ENCODE measurements at regions not wholly inside any gene's neighbourhood (a gene's known extent, or its start where the extent isn't known, plus 50 kb on each side); places are given as distances from the start of the nearest gene placed in this dataset.
A peak's percentile ranks its signal among the peaks of the same experiment; 100 is the strongest.

- no peak for TF ChIP-seq CTCF (IDR thresholded peaks at IDR 0.05; ENCODE audit: low read depth, low read length)
- no peaks in the 10 kb centered on the region for H3K9me3 ChIP-seq (ENCODE audit: severe bottlenecking)
- H3K27ac ChIP-seq, result no peak overlapping the region
- H3K36me3 ChIP-seq, result no peaks in the 10 kb centered on the region
- no peak for DNase-seq
- no peaks in the 10 kb centered on the region for H3K27me3 ChIP-seq (ENCODE audit: insufficient read depth, low read depth, severe bottlenecking)
- no peak overlapping the region for H3K4me3 ChIP-seq (ENCODE audit: low read depth, low read length)
Measured at GRCh38 chr12:98360401-98360800, 155.0 kb upstream of the TMPO start.

- H3K27me3 ChIP-seq (ENCODE audit: insufficient read depth, low read depth, severe bottlenecking), result no peaks in the 10 kb centered on the region
- TF ChIP-seq CTCF (IDR thresholded peaks at IDR 0.05; ENCODE audit: low read depth, low read length), result no peak
Measured at GRCh38 chr12:98369581-98369980, 145.8 kb upstream of the TMPO start.

GRCh38 chr12:98370976-98371375 lies 144.4 kb upstream of the TMPO start:
- Histone ChIP-seq H3K27ac (peak overlapping the region; percentile 42; the same call in 1 of the 2 replicates), H3K4me3 (ENCODE audit: low read depth, low read length) (no peak overlapping the region), H3K27me3 (ENCODE audit: insufficient read depth, low read depth, severe bottlenecking) (peaks cover 3% of the 10 kb centered on the region), H3K9me3 (ENCODE audit: severe bottlenecking) (no peaks in the 10 kb centered on the region), H3K36me3 (no peaks in the 10 kb centered on the region)
- DNase-seq, result no peak
- no peak for TF ChIP-seq CTCF (IDR thresholded peaks at IDR 0.05; ENCODE audit: low read depth, low read length)

More at GRCh38 chr12:98369581-98369980, 145.8 kb upstream of the TMPO start:
- no peak overlapping the region for H3K27ac ChIP-seq
- no peak for DNase-seq
- H3K36me3 ChIP-seq, result no peaks in the 10 kb centered on the region
- H3K9me3 ChIP-seq (ENCODE audit: severe bottlenecking), result no peaks in the 10 kb centered on the region
- no peak overlapping the region for H3K4me3 ChIP-seq (ENCODE audit: low read depth, low read length)

- Histone ChIP-seq H3K27ac (no peak overlapping the region), H3K4me3 (ENCODE audit: low read depth, low read length) (no peak overlapping the region), H3K27me3 (ENCODE audit: insufficient read depth, low read depth, severe bottlenecking) (peaks cover 3% of the 10 kb centered on the region), H3K36me3 (no peaks in the 10 kb centered on the region), H3K9me3 (ENCODE audit: severe bottlenecking) (no peaks in the 10 kb centered on the region)
- DNase-seq, result no peak
- TF ChIP-seq CTCF (IDR thresholded peaks at IDR 0.05; ENCODE audit: low read depth, low read length), result no peak
Measured at GRCh38 chr12:98371419-98371818, 144.0 kb upstream of the TMPO start.

- H3K27me3 ChIP-seq (ENCODE audit: insufficient read depth, low read depth, severe bottlenecking), result peaks cover 3% of the 10 kb centered on the region
Measured at GRCh38 chr12:98372340-98373024, 142.9 kb upstream of the TMPO start.

More at GRCh38 chr12:98372340-98373024, 142.9 kb upstream of the TMPO start:
- Histone ChIP-seq H3K36me3 (no peaks in the 10 kb centered on the region), H3K4me3 (ENCODE audit: low read depth, low read length) (no peak overlapping the region), H3K9me3 (ENCODE audit: severe bottlenecking) (no peaks in the 10 kb centered on the region), H3K27ac (no peak overlapping the region)
- no peak for TF ChIP-seq CTCF (IDR thresholded peaks at IDR 0.05; ENCODE audit: low read depth, low read length)
- DNase-seq, result no peak

All from WERI-Rb-1 (cell line).